ENCODE measurements at regions not wholly inside any gene's neighbourhood (a gene's known extent, or its start where the extent isn't known, plus 50 kb on each side); places are given as distances from the start of the nearest gene placed in this dataset.

- DNase-seq, result no peak
These were observed 59.7 kb upstream of the PGRMC2 start for GRCh38 chr4:128347175-128347868.

- no peak for DNase-seq
These were observed 58.6 kb upstream of the PGRMC2 start for GRCh38 chr4:128346054-128346716.

- no peak for DNase-seq
These were observed 58.0 kb upstream of the PGRMC2 start for GRCh38 chr4:128345650-128346049.

- DNase-seq, result no peak
These were observed 55.1 kb upstream of the PGRMC2 start for GRCh38 chr4:128342762-128343161.

GRCh38 chr4:128341634-128342033, 54.0 kb upstream of the PGRMC2 start:
- DNase-seq, result no peak

- DNase-seq, result no peak
These were observed 51.2 kb upstream of the PGRMC2 start for GRCh38 chr4:128338634-128339355.

- DNase-seq, result no peak
These were observed 50.2 kb upstream of the PGRMC2 start for GRCh38 chr4:128337863-128338262.
